Stimulated activated CD4-positive, alpha-beta T cell treated with anti-CD3 and anti-CD28 coated beads, Interleukin-15, amount 100 ng/mL, for 48 hours (primary cell): ENCODE measurements at regions not wholly inside any gene's neighbourhood (a gene's known extent, or its start where the extent isn't known, plus 50 kb on each side); places are given as distances from the start of the nearest gene placed in this dataset.

Source experiments
- DNase-seq, 2 donors: peaks; one replicate each; pipeline ENCODE4 v3.0.0-alpha.2; 2020; ENCODE audit warnings: low read depth in 2 of 2

GRCh38 chr9:107648153-107648715, 158.7 kb upstream of the KLF4 start:
- no peak for DNase-seq

GRCh38 chr9:107647611-107648010, 158.0 kb upstream of the KLF4 start:
- DNase-seq, result no peak

- DNase-seq, result no peak
Observed at GRCh38 chr9:107647141-107647540, 157.6 kb upstream of the KLF4 start.

GRCh38 chr9:107645464-107645833, 155.9 kb upstream of the KLF4 start:
- no peak for DNase-seq

GRCh38 chr9:107644733-107645463, 155.3 kb upstream of the KLF4 start:
- DNase-seq, result no peak

- DNase-seq, result no peak
Observed at GRCh38 chr9:107639426-107639825, 149.9 kb upstream of the KLF4 start.

GRCh38 chr9:107638521-107639310, 149.1 kb upstream of the KLF4 start:
- no peak for DNase-seq

- DNase-seq, result no peak
Observed at GRCh38 chr9:107637421-107638420, 148.2 kb upstream of the KLF4 start.

- no peak for DNase-seq
Observed at GRCh38 chr9:107636571-107637381, 147.2 kb upstream of the KLF4 start.

- no peak for DNase-seq
Observed at GRCh38 chr9:107635803-107636174, 146.2 kb upstream of the KLF4 start.

- DNase-seq, result no peak
Observed at GRCh38 chr9:107635101-107635802, 145.7 kb upstream of the KLF4 start.

- DNase-seq, result no peak
Observed at GRCh38 chr9:107633406-107633805, 143.8 kb upstream of the KLF4 start.

GRCh38 chr9:107632661-107633060, 143.1 kb upstream of the KLF4 start:
- no peak for DNase-seq

- no peak for DNase-seq
Observed at GRCh38 chr9:107632216-107632615, 142.6 kb upstream of the KLF4 start.

- no peak for DNase-seq
Observed at GRCh38 chr9:107631788-107632187, 142.2 kb upstream of the KLF4 start.

GRCh38 chr9:107630156-107630555, 140.6 kb upstream of the KLF4 start:
- no peak for DNase-seq

GRCh38 chr9:107628444-107628843, 138.9 kb upstream of the KLF4 start:
- DNase-seq, result no peak

GRCh38 chr9:107627781-107628180, 138.2 kb upstream of the KLF4 start:
- no peak for DNase-seq

GRCh38 chr9:107626118-107626517, 136.5 kb upstream of the KLF4 start:
- DNase-seq, result no peak

- DNase-seq, result no peak
Observed at GRCh38 chr9:107625383-107625984, 135.9 kb upstream of the KLF4 start.
